Activated CD8-positive, alpha-beta T cell treated with anti-CD3 and anti-CD28 coated beads for 36 hours (primary cell): ENCODE measurements at regions not wholly inside any gene's neighbourhood (a gene's known extent, or its start where the extent isn't known, plus 50 kb on each side); places are given as distances from the start of the nearest gene placed in this dataset.

Experiments used
- ATAC-seq: fragments of 200-7000 bp; cut with Tn5 transposase; one replicate; pipeline ENCODE4 v1.10.0; 2021; ENCODE audit warnings: mild to moderate bottlenecking, moderate library complexity
- CTCF ChIA-PET: fragments of 350-600 bp; sonication (Branson Sonifier 250); formaldehyde crosslinking; loops from one replicate; lab custom pipeline; 2021; ENCODE audit warnings: antibody characterized with exemption; lab: Charles Lee
- POLR2A ChIA-PET: fragments of 350-600 bp; sonication (Branson Sonifier 250); formaldehyde crosslinking; loops from one replicate; lab custom pipeline; 2021; ENCODE audit warnings: antibody characterized with exemption; lab: Charles Lee
- DNase-seq: peaks from one replicate; pipeline ENCODE4 v3.0.0-alpha.2; 2020
- H3K27ac Mint-ChIP-seq: one replicate; pipeline ENCODE4 v1.8.0; 2021; ENCODE audit warnings: mild to moderate bottlenecking, mixed read lengths
- H3K27me3 Mint-ChIP-seq: one replicate; pipeline ENCODE4 v1.8.0; 2021; ENCODE audit warnings: mixed read lengths
- H3K36me3 Mint-ChIP-seq: one replicate; pipeline ENCODE4 v1.8.0; 2021; ENCODE audit warnings: low read depth, mixed read lengths
- H3K4me1 Mint-ChIP-seq: one replicate; pipeline ENCODE4 v1.8.0; 2021; ENCODE audit warnings: low read depth, mixed read lengths
- H3K4me3 Mint-ChIP-seq: one replicate; pipeline ENCODE4 v1.8.0; 2021; ENCODE audit warnings: mild to moderate bottlenecking, moderate library complexity, mixed read lengths
- H3K9me3 Mint-ChIP-seq: one replicate; pipeline ENCODE4 v1.8.0; 2021; ENCODE audit warnings: mixed read lengths
- intact Hi-C: fragments of 100-400 bp; cut with micrococcal nuclease; formaldehyde crosslinking; loops from one replicate; pipeline ENCODE4 v1.10.0; 2022
- TF ChIP-seq, protein P1 (sequence below): fragments of 200-600 bp; IDR thresholded peaks from one replicate; pipeline ENCODE4 v1.8.0; 2022; ENCODE audit warnings: antibody characterized with exemption, mild to moderate bottlenecking

DNA sequence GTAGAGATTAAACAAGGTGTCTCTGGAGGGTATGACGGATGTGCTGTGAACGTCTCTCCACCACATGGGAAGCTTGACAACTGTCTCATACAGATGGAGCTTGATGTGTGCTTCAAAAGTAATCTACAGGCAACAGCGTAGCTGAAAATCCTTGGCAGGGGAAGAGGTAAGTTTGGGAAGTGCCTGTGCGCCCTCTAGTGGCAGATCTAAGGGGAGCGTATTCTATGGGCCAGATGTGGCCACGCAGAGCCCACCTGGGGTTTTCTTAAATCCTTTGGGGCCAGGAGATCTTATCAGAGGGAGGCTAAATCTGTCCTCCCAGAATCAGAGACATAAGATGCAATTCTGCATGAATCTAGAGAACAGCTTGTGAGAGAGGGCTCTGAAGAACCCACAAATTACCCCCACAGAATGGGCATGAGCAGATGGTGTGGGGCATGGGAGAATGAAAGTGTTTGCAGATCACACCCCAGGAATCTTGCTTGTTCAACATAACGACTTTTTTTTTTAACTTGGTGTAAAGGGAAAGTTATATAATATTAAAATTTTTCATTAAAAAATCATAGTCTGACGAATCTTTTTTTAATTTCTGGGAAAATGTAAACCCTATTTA is 91.2 kb upstream of the MPP7 start:
- intact Hi-C loops = no loop called here
- Mint-ChIP-seq H3K4me3 (no peak overlapping the region), H3K27ac (no peak overlapping the region), H3K27me3 (peaks cover 2% of the 10 kb centered on the region), H3K36me3 (no peaks in the 10 kb centered on the region), H3K4me1 (peaks cover 4% of the 10 kb centered on the region), H3K9me3 (no peaks in the 10 kb centered on the region)
- DNase-seq = peak; percentile 80
- ATAC-seq = peak; percentile 89
- ChIA-PET POLR2A (interaction anchor here (0.9 kb wide), 1 partner anchor 92 kb away, joined by 3 read pairs; no protein-coding TSS in a partner anchor), CTCF (interaction anchor here (0.6 to 4.2 kb wide), 75 partner anchors 9 to 803 kb away, joined by 3 to 61 read pairs (median 5); partner anchors contain the start of gene MPP7)
- TF ChIP-seq, protein P1, sequence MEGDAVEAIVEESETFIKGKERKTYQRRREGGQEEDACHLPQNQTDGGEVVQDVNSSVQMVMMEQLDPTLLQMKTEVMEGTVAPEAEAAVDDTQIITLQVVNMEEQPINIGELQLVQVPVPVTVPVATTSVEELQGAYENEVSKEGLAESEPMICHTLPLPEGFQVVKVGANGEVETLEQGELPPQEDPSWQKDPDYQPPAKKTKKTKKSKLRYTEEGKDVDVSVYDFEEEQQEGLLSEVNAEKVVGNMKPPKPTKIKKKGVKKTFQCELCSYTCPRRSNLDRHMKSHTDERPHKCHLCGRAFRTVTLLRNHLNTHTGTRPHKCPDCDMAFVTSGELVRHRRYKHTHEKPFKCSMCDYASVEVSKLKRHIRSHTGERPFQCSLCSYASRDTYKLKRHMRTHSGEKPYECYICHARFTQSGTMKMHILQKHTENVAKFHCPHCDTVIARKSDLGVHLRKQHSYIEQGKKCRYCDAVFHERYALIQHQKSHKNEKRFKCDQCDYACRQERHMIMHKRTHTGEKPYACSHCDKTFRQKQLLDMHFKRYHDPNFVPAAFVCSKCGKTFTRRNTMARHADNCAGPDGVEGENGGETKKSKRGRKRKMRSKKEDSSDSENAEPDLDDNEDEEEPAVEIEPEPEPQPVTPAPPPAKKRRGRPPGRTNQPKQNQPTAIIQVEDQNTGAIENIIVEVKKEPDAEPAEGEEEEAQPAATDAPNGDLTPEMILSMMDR = peak; percentile 94

DNA sequence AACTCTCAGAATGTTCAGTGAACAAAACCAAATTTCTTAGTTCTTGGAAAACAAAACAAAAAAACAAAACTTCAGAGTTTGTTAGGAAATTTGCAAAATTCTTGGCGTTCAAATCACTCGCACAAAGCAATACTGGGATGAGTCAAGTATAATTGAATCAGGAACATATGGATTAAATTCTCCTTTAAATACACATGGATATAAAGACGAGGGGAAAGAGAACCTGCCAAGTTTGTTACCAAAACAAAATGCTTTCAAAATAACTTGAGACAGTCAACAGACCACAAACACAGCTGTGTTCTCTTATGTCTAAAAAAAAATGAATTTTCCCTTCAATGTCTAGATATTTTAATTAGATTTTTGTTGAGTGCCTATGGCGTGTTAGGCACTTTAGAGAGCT is 93.5 kb upstream of the MPP7 start:
- Mint-ChIP-seq H3K4me1 (peaks cover 4% of the 10 kb centered on the region), H3K9me3 (no peaks in the 10 kb centered on the region), H3K36me3 (no peaks in the 10 kb centered on the region), H3K27me3 (peaks cover 2% of the 10 kb centered on the region), H3K4me3 (no peak overlapping the region), H3K27ac (no peak overlapping the region)
- intact Hi-C loops = no loop called here
- CTCF ChIA-PET = interaction anchor here (1.0 to 2.4 kb wide), 7 partner anchors 10 to 155 kb away, joined by 3 to 11 read pairs (median 4); no protein-coding TSS in a partner anchor
- POLR2A ChIA-PET = no interaction called here
- no peak for ATAC-seq
- DNase-seq = no peak
- TF ChIP-seq, protein P1 = no peak

GRCh38 chr10:28397229-28397628 is 94.4 kb upstream of the MPP7 start:
- TF ChIP-seq, protein P1 = no peak
- H3K9me3 Mint-ChIP-seq = no peaks in the 10 kb centered on the region
- peaks cover 2% of the 10 kb centered on the region for H3K27me3 Mint-ChIP-seq
- H3K27ac Mint-ChIP-seq = no peak overlapping the region
- ChIA-PET POLR2A (interaction anchor here (0.7 kb wide), 1 partner anchor 13 kb away, joined by 4 read pairs; no protein-coding TSS in a partner anchor), CTCF (interaction anchor here (0.6 to 2.4 kb wide), 3 partner anchors 146 to 731 kb away, joined by 3 to 11 read pairs (median 3); no protein-coding TSS in a partner anchor)
- H3K36me3 Mint-ChIP-seq = no peaks in the 10 kb centered on the region
- DNase-seq (no peak), ATAC-seq (no peak)
- intact Hi-C loops = no loop called here
- peaks cover 4% of the 10 kb centered on the region for H3K4me1 Mint-ChIP-seq
- no peak overlapping the region for H3K4me3 Mint-ChIP-seq

- CTCF ChIA-PET = interaction anchor here (0.8 to 1.3 kb wide), 3 partner anchors 9 to 159 kb away, joined by 3 to 6 read pairs (median 3); no protein-coding TSS in a partner anchor
- intact Hi-C loops = no loop called here
Measured at GRCh38 chr10:28400176-28400575, 97.3 kb upstream of the MPP7 start.

More at GRCh38 chr10:28400176-28400575, 97.3 kb upstream of the MPP7 start:
- no peak overlapping the region for H3K27ac Mint-ChIP-seq
- DNase-seq (no peak), ATAC-seq (no peak)
- no peaks in the 10 kb centered on the region for H3K36me3 Mint-ChIP-seq
- H3K9me3 Mint-ChIP-seq = no peaks in the 10 kb centered on the region
- H3K4me1 Mint-ChIP-seq = no peaks in the 10 kb centered on the region
- POLR2A ChIA-PET = no interaction called here
- TF ChIP-seq, protein P1 = no peak
- peaks cover 2% of the 10 kb centered on the region for H3K27me3 Mint-ChIP-seq
- no peak overlapping the region for H3K4me3 Mint-ChIP-seq
